HepG2 (cell line): ENCODE measurements at regions not wholly inside any gene's neighbourhood (a gene's known extent, or its start where the extent isn't known, plus 50 kb on each side); places are given as distances from the start of the nearest gene placed in this dataset.
A peak's percentile ranks its signal among the peaks of the same experiment; 100 is the strongest.

ENCODE experiments used
- AGO2 ChIP-seq: fragments of 200-400 bp; formaldehyde crosslinking; optimal IDR thresholded peaks from 2 replicates; pipeline ENCODE3; 2017; ENCODE audit warnings: mild to moderate bottlenecking, low read depth, low read length, moderate library complexity
- AHR ChIP-seq: IDR thresholded peaks from 2 replicates; pipeline ENCODE4 v1.6.1; 2018; ENCODE audit warnings: missing genetic modification reagents, missing compliant biosample characterization
- ARNT ChIP-seq: fragments of 450-650 bp; IDR thresholded peaks from 2 replicates; pipeline ENCODE4 v1.6.1; 2017
- CC2D1A ChIP-seq: sonication (generic); formaldehyde crosslinking; IDR thresholded peaks from 2 replicates; pipeline ENCODE4 v1.8.1; 2023; ENCODE audit warnings: mild to moderate bottlenecking, missing genetic modification reagents
- CHCHD3 ChIP-seq: sonication (generic); formaldehyde crosslinking; IDR thresholded peaks from 2 replicates; pipeline ENCODE4 v1.8.0; 2022; ENCODE audit warnings: mild to moderate bottlenecking, missing genetic modification reagents, moderate library complexity
- CREB1 ChIP-seq, 2 experiments: fragments of 450-650 bp in 1 of 2; IDR thresholded peaks; 2 replicates each; pipeline ENCODE4 v1.6.1; 2016 to 2017; ENCODE audit warnings: control low read depth in 1 of 2, mild to moderate bottlenecking in 1 of 2, missing compliant biosample characterization in 1 of 2, missing genetic modification characterization in 1 of 2
- FOXJ3 ChIP-seq: sonication (generic); formaldehyde crosslinking; IDR thresholded peaks from 2 replicates; pipeline ENCODE4 v1.4.0; 2020; ENCODE audit warnings: missing genetic modification reagents, mild to moderate bottlenecking, borderline replicate concordance
- MTF2 ChIP-seq: sonication (generic); formaldehyde crosslinking; IDR thresholded peaks from 2 replicates; pipeline ENCODE4 v1.5.0; 2020; ENCODE audit warnings: missing genetic modification reagents, borderline replicate concordance
- NR1H2 ChIP-seq: sonication (generic); formaldehyde crosslinking; IDR thresholded peaks from 2 replicates; pipeline ENCODE4 v1.8.1; 2022; ENCODE audit warnings: low read depth, missing genetic modification reagents, borderline replicate concordance
- SCMH1 ChIP-seq: sonication (generic); formaldehyde crosslinking; IDR thresholded peaks from 2 replicates; pipeline ENCODE4 v1.9.0; 2021; ENCODE audit warnings: missing genetic modification reagents, mild to moderate bottlenecking, borderline replicate concordance
- SP4 ChIP-seq: sonication (generic); formaldehyde crosslinking; IDR thresholded peaks from 2 replicates; pipeline ENCODE4 v1.8.1; 2023; ENCODE audit warnings: mild to moderate bottlenecking, missing genetic modification reagents
- TEAD2 ChIP-seq: sonication (generic); formaldehyde crosslinking; IDR thresholded peaks from 2 replicates; pipeline ENCODE4 v1.9.0; 2021; ENCODE audit warnings: missing genetic modification reagents
- ZFYVE20 ChIP-seq: sonication (generic); formaldehyde crosslinking; IDR thresholded peaks from 2 replicates; pipeline ENCODE4 v1.8.0; 2023; ENCODE audit warnings: low read depth, mild to moderate bottlenecking, moderate library complexity, missing genetic modification reagents, borderline replicate concordance
- ZNF260 ChIP-seq: sonication (generic); formaldehyde crosslinking; IDR thresholded peaks from 2 replicates; pipeline ENCODE4 v1.4.0; 2020; ENCODE audit warnings: missing genetic modification reagents, low read depth, mild to moderate bottlenecking, borderline replicate concordance
- ZNF484 ChIP-seq: sonication (generic); formaldehyde crosslinking; IDR thresholded peaks from 2 replicates; pipeline ENCODE4 v1.5.1; 2020; ENCODE audit warnings: mild to moderate bottlenecking, low read depth, missing genetic modification reagents, borderline replicate concordance
- ZNF549 ChIP-seq: sonication (generic); formaldehyde crosslinking; IDR thresholded peaks from 2 replicates; pipeline ENCODE4 v1.5.0; 2020; ENCODE audit warnings: missing genetic modification reagents
- ZNF703 ChIP-seq: sonication (generic); formaldehyde crosslinking; IDR thresholded peaks from 2 replicates; pipeline ENCODE4 v1.5.1; 2020; ENCODE audit warnings: missing genetic modification reagents, mild to moderate bottlenecking, moderate library complexity, borderline replicate concordance
- ZNF709 ChIP-seq: sonication (generic); formaldehyde crosslinking; IDR thresholded peaks from 2 replicates; pipeline ENCODE4 v1.5.0; 2020; ENCODE audit warnings: mild to moderate bottlenecking, missing genetic modification reagents
- ZNF746 ChIP-seq: sonication (generic); formaldehyde crosslinking; IDR thresholded peaks from 2 replicates; pipeline ENCODE4 v1.8.0; 2022; ENCODE audit warnings: mild to moderate bottlenecking, missing genetic modification reagents
- ZNF781 ChIP-seq: sonication (generic); formaldehyde crosslinking; IDR thresholded peaks from 2 replicates; pipeline ENCODE4 v1.5.1; 2020; ENCODE audit warnings: borderline replicate concordance, mild to moderate bottlenecking, missing genetic modification reagents; ENCODE audit errors: not compliant biosample characterization
- ZSCAN21 ChIP-seq: sonication (generic); formaldehyde crosslinking; IDR thresholded peaks from 2 replicates; pipeline ENCODE4 v1.8.0; 2022; ENCODE audit warnings: mild to moderate bottlenecking, missing genetic modification reagents, moderate library complexity, borderline replicate concordance
- TF ChIP-seq, protein P1 (sequence below): sonication (generic); formaldehyde crosslinking; IDR thresholded peaks from 2 replicates; pipeline ENCODE4 v1.5.0; 2020; ENCODE audit warnings: mild to moderate bottlenecking, low read depth, missing genetic modification reagents, borderline replicate concordance
- TF ChIP-seq, protein P2 (sequence below): sonication (generic); formaldehyde crosslinking; IDR thresholded peaks from 2 replicates; pipeline ENCODE4 v1.4.0; 2020; ENCODE audit warnings: missing genetic modification reagents, borderline replicate concordance
- TF ChIP-seq, protein P3 (sequence below): sonication (generic); formaldehyde crosslinking; IDR thresholded peaks from 2 replicates; pipeline ENCODE4 v1.4.0; 2020; ENCODE audit warnings: missing genetic modification reagents
- TF ChIP-seq, protein P4 (sequence below): sonication (generic); formaldehyde crosslinking; conservative IDR thresholded peaks from 2 replicates; pipeline ENCODE4 v1.4.0; 2020; ENCODE audit warnings: missing genetic modification reagents
- TF ChIP-seq, protein P5 (sequence below): sonication (generic); formaldehyde crosslinking; IDR thresholded peaks from 2 replicates; pipeline ENCODE4 v1.8.0; 2022; ENCODE audit warnings: missing genetic modification reagents, low read depth, mild to moderate bottlenecking, borderline replicate concordance

DNA sequence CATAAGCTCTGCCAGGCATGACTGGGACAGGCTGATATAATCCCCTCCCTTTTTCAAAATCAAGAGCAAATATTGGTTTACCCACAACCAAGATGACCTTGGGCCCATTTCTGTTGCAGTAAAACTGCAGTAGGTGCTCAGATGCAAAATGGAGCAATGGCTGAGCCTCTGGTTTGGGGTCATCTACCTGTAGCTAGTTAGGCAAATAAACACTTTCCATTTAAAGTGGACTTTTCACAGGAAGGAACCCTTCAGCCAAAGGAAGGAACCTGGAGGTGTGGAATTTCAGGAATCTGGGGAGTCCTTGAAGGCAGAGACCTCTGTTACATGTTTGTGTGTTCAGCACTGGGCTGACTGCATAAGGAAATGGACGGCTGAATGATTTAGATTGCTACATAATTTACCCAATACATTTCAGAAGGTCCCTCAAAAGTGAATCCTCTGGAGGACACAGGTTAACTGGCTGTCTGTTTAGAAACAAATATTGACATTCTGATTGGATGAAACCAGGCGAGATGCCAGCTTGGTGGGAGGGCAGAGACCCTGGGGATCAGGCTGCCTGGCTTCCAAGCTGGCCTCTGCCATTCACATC is 170.1 kb upstream of the ZNF618 start (continued):
- TF ChIP-seq ZNF781 (CRISPR knock-in tag) = no peak
- no peak for TF ChIP-seq MTF2 (CRISPR knock-in tag)
- TF ChIP-seq ZNF549 (CRISPR knock-in tag) = no peak
- TF ChIP-seq AHR (CRISPR knock-in tag) = no peak
- no peak for TF ChIP-seq ZSCAN21 (CRISPR knock-in tag)
- no peak for TF ChIP-seq ARNT
- TF ChIP-seq ZNF746 (CRISPR knock-in tag) = peak; percentile 22; the same call in 1 of the 2 replicates
- TF ChIP-seq ZNF709 (CRISPR knock-in tag) = no peak
- TF ChIP-seq ZFYVE20 (CRISPR knock-in tag) = no peak
- TF ChIP-seq CC2D1A = no peak
- TF ChIP-seq, protein P1, sequence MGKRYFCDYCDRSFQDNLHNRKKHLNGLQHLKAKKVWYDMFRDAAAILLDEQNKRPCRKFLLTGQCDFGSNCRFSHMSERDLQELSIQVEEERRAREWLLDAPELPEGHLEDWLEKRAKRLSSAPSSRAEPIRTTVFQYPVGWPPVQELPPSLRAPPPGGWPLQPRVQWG = no peak
- TF ChIP-seq, protein P2, sequence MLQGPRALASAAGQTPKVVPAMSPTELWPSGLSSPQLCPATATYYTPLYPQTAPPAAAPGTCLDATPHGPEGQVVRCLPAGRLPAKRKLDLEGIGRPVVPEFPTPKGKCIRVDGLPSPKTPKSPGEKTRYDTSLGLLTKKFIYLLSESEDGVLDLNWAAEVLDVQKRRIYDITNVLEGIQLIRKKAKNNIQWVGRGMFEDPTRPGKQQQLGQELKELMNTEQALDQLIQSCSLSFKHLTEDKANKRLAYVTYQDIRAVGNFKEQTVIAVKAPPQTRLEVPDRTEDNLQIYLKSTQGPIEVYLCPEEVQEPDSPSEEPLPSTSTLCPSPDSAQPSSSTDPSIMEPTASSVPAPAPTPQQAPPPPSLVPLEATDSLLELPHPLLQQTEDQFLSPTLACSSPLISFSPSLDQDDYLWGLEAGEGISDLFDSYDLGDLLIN = no peak
- no peak for TF ChIP-seq AGO2
- TF ChIP-seq NR1H2 (CRISPR knock-in tag) = no peak
- TF ChIP-seq, protein P3, sequence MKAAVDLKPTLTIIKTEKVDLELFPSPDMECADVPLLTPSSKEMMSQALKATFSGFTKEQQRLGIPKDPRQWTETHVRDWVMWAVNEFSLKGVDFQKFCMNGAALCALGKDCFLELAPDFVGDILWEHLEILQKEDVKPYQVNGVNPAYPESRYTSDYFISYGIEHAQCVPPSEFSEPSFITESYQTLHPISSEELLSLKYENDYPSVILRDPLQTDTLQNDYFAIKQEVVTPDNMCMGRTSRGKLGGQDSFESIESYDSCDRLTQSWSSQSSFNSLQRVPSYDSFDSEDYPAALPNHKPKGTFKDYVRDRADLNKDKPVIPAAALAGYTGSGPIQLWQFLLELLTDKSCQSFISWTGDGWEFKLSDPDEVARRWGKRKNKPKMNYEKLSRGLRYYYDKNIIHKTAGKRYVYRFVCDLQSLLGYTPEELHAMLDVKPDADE (CRISPR knock-in tag) = no peak
- TF ChIP-seq, protein P4, sequence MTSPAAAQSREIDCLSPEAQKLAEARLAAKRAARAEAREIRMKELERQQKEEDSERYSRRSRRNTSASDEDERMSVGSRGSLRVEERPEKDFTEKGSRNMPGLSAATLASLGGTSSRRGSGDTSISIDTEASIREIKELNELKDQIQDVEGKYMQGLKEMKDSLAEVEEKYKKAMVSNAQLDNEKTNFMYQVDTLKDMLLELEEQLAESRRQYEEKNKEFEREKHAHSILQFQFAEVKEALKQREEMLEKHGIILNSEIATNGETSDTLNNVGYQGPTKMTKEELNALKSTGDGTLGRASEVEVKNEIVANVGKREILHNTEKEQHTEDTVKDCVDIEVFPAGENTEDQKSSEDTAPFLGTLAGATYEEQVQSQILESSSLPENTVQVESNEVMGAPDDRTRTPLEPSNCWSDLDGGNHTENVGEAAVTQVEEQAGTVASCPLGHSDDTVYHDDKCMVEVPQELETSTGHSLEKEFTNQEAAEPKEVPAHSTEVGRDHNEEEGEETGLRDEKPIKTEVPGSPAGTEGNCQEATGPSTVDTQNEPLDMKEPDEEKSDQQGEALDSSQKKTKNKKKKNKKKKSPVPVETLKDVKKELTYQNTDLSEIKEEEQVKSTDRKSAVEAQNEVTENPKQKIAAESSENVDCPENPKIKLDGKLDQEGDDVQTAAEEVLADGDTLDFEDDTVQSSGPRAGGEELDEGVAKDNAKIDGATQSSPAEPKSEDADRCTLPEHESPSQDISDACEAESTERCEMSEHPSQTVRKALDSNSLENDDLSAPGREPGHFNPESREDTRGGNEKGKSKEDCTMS = no peak
- no peak for TF ChIP-seq ZNF703 (CRISPR knock-in tag)
- TF ChIP-seq ZNF484 (CRISPR knock-in tag) = no peak
- TF ChIP-seq FOXJ3 (CRISPR knock-in tag) = peak; percentile 75; the same call in 1 of the 2 replicates
- TF ChIP-seq, protein P5, sequence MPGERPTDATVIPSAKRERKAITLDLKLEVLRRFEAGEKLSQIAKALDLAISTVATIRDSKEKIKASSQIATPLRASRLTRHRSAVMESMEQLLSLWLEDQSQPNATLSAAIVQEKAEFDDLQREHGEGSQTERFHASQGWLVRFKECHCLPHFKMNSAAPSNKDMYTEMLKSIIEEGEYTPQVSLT (CRISPR knock-in tag) = no peak
- no peak for TF ChIP-seq SP4 (CRISPR knock-in tag)
- TF ChIP-seq CREB1 (IDR thresholded peaks at IDR 0.05) = no peak
- peak; percentile 52 for TF ChIP-seq CREB1 (CRISPR knock-in tag; IDR thresholded peaks at IDR 0.05)
- no peak for TF ChIP-seq TEAD2 (CRISPR knock-in tag)
- no peak for TF ChIP-seq SCMH1 (CRISPR knock-in tag)
- TF ChIP-seq ZNF260 (CRISPR knock-in tag) = no peak
- no peak for TF ChIP-seq CHCHD3 (CRISPR knock-in tag)
